ENCODE measurements at regions not wholly inside any gene's neighbourhood (a gene's known extent, or its start where the extent isn't known, plus 50 kb on each side); places are given as distances from the start of the nearest gene placed in this dataset.

DNA sequence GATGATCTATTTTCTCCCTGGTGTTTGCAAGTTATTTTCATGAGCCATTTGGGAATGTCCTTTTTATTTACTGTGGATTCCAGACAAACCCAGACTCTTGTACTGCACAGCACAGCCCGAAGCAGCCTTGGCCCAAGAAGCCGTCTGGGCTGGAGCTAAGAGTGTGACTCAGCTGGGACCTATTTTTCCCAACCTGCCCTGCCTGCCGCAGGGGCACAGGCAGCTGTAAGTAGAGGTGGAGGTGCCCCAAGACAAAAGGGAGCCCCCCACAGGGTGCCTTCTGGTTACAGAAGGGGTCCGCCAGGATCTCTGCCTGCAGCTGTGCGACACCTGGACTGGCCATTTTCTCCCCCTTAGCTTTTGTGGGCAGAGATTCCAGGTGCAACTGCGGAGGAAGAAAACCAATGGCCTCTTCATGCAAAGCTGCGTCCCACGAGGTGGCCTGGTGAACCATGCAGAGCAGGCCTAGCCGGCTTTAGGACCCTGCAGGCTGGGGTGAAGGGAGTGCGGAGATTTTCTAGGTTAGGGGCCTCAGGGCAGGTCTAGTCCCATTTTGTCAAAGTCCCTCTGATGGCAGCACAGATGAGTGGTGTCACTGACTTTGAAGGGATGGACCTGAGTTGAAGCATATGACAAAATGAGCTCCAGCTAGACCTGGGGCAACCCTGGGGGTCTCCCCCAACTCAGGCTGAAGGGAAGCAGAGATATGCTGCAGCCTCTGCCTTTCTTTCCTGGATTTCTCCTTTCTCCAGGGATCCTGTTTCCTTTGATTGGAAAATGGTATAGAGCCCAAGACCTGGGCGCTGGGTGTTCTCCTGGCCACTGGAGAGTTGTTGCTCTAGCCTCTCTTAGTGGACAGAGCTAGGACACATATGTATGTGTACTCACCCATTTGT lies 131.2 kb downstream of the KLF13 start:
- H3K4me1 ChIP-seq (ENCODE audit: control insufficient read depth, insufficient read depth, low read length), result peaks cover 10% of the 10 kb centered on the region
- H3K4me2 ChIP-seq (ENCODE audit: low read length), result no peak overlapping the region
- no peaks in the 10 kb centered on the region for H3K9me3 ChIP-seq (replicated peaks; ENCODE audit: low read length)
- no peak overlapping the region for H3K9ac ChIP-seq (ENCODE audit: low read depth, low read length)
- peaks cover 38% of the 10 kb centered on the region for H3K27me3 ChIP-seq (ENCODE audit: control insufficient read depth, insufficient read depth, low read length)
- no peaks in the 10 kb centered on the region for H3K36me3 ChIP-seq (ENCODE audit: insufficient read depth, low read length)
- no peak overlapping the region for H3K4me3 ChIP-seq (ENCODE audit: low read length)

DNA sequence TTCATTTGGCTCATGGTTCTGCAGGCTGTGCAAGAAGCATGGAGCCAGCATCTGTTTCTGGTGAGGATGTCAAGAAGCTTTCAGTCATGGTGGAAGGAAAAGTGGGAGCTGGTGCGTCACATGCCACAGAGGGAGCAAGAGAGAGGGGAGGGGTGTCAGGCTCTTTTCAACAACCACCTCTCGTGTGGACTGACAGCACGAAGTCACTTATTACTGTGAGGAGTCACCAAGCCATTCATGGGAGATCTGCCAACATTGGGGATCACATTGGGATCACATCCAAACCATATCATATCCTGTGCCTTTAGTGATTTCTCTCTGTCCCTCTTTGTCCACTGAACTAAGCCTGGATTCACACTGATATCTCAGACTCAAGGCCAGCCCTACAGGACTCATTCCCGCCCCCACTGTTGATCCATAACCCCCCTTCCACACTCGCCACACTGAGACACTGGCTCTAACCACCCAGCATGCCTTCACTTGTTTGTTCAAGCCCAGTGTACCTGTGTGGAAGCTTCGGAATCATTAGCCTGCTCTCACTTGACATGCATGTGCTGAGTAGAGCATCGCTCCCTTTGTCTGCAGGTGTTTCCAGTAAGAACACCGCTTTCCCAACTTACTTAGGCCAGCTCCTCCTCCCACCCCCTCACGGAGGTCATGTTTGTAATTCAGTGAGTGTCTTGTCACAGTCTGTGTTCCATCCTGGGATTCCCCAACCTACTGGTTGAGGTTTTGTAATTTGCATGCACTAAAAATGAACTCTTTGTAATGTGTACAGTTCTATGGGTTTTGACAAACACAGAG lies 132.2 kb downstream of the KLF13 start:
- Histone ChIP-seq H3K9ac (ENCODE audit: low read depth, low read length) (no peak overlapping the region), H3K27me3 (ENCODE audit: control insufficient read depth, insufficient read depth, low read length) (peaks cover 35% of the 10 kb centered on the region), H3K36me3 (ENCODE audit: insufficient read depth, low read length) (no peaks in the 10 kb centered on the region), H3K9me3 (replicated peaks; ENCODE audit: low read length) (no peaks in the 10 kb centered on the region), H3K4me3 (ENCODE audit: low read length) (no peak overlapping the region), H3K4me1 (ENCODE audit: control insufficient read depth, insufficient read depth, low read length) (peaks cover 10% of the 10 kb centered on the region), H3K4me2 (ENCODE audit: low read length) (no peak overlapping the region)

DNA sequence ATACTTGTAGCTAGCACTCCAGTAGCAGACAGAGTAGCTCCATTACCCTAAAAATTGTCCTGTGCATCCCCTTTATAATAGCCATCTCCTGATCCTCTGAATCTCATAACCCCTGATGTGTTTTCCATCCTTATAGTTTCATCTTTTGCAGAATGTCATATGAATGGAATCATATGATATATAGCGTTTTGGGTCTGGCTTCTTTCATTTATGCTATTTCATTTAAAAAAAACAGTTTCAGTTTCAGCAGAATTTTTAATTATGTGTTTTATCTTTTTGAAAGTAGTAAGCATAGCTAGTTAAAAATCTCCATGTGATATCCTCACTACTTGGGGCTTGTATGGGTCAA lies 132.7 kb downstream of the KLF13 start:
- no peak overlapping the region for H3K9ac ChIP-seq (ENCODE audit: low read depth, low read length)
- no peak overlapping the region for H3K4me2 ChIP-seq (ENCODE audit: low read length)
- H3K4me1 ChIP-seq (ENCODE audit: control insufficient read depth, insufficient read depth, low read length), result peaks cover 10% of the 10 kb centered on the region
- H3K4me3 ChIP-seq (ENCODE audit: low read length), result no peak overlapping the region
- peaks cover 39% of the 10 kb centered on the region for H3K27me3 ChIP-seq (ENCODE audit: control insufficient read depth, insufficient read depth, low read length)
- no peaks in the 10 kb centered on the region for H3K36me3 ChIP-seq (ENCODE audit: insufficient read depth, low read length)
- no peaks in the 10 kb centered on the region for H3K9me3 ChIP-seq (replicated peaks; ENCODE audit: low read length)

DNA sequence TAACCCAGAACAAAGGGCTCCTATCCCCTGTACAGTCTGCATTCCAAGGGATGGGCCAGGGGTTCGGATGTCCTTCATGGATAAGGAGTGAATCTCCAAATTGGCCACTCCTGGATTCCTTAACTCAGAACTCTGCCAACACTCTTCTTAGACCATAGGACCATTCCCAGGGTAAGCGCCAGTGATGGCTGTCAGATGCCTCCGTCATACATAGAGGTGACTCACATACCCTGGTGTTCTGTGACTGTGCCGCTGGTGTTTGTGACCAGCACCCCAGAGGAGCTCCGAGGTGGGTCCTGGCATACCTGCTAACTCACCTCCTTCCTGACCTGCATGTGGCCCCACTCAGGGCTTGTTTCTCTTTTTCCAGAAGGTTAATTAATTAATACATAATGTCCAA lies 134.7 kb downstream of the KLF13 start:
- Histone ChIP-seq H3K4me2 (ENCODE audit: low read length) (no peak overlapping the region), H3K36me3 (ENCODE audit: insufficient read depth, low read length) (no peaks in the 10 kb centered on the region), H3K27me3 (ENCODE audit: control insufficient read depth, insufficient read depth, low read length) (peaks cover 54% of the 10 kb centered on the region), H3K4me3 (ENCODE audit: low read length) (no peak overlapping the region), H3K9me3 (replicated peaks; ENCODE audit: low read length) (no peaks in the 10 kb centered on the region), H3K9ac (ENCODE audit: low read depth, low read length) (no peak overlapping the region), H3K4me1 (ENCODE audit: control insufficient read depth, insufficient read depth, low read length) (peaks cover 10% of the 10 kb centered on the region)

DNA sequence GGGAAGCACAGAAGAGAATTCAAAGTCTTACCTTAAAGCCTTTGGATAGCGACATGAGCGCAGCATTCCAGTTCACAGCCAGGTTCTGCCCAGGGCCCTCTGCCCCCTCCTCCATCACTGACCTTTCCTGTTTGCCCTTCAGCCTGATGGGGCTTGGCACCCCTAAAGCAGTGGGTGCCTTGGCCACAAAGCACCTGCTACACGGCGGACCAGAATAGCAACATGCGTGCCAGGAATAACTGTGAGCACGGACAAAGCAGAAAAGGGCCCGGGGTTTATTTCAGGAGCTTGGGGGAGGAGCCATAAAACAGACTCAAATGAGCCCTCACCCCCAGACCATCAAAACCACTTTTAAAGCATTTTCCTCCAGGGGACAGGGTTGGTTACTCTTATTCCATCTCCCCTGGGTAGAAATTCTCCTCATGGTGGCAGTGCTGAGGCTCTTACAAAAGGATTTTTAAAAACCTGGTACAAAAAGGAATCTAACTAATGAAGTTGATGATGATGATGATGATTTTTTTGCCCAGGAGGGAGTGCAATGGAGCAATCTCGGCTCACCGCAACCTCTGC lies 135.4 kb downstream of the KLF13 start:
- H3K4me2 ChIP-seq (ENCODE audit: low read length), result no peak overlapping the region
- no peaks in the 10 kb centered on the region for H3K36me3 ChIP-seq (ENCODE audit: insufficient read depth, low read length)
- peaks cover 54% of the 10 kb centered on the region for H3K27me3 ChIP-seq (ENCODE audit: control insufficient read depth, insufficient read depth, low read length)
- H3K4me3 ChIP-seq (ENCODE audit: low read length), result no peak overlapping the region
- no peak overlapping the region for H3K9ac ChIP-seq (ENCODE audit: low read depth, low read length)
- no peaks in the 10 kb centered on the region for H3K9me3 ChIP-seq (replicated peaks; ENCODE audit: low read length)
- peaks cover 7% of the 10 kb centered on the region for H3K4me1 ChIP-seq (ENCODE audit: control insufficient read depth, insufficient read depth, low read length)

DNA sequence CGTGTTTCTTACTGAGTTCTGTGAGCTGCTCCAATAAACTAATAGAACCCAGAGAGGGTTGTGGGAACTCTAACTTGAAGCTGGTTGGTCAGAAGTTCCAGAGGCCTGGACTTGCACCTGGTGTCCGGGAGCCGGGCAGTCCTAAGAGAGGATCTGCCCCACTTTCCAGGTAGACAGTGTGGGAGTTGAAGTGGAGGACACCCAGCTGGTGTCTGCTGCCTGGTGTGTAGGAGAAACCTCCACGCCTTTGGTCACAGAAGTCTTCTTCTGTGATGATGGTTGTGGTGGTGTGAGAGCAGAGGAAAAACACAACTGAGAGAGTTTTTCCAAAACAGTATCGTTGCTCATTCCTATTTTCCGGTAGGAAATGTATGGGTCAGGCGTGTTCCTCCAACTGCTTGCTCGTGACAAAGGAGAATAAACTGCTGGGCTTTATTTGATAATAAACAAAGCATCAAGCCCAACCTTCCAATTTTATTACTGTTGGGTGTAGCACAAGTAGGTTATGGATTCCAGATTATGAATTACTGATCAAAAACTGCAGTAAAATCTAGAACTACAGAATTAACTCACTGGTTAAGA lies 137.0 kb downstream of the KLF13 start:
- Histone ChIP-seq H3K4me1 (ENCODE audit: control insufficient read depth, insufficient read depth, low read length) (no peaks in the 10 kb centered on the region), H3K27me3 (ENCODE audit: control insufficient read depth, insufficient read depth, low read length) (peaks cover 56% of the 10 kb centered on the region), H3K9ac (ENCODE audit: low read depth, low read length) (no peak overlapping the region), H3K36me3 (ENCODE audit: insufficient read depth, low read length) (no peaks in the 10 kb centered on the region), H3K4me3 (ENCODE audit: low read length) (no peak overlapping the region), H3K9me3 (replicated peaks; ENCODE audit: low read length) (no peaks in the 10 kb centered on the region), H3K4me2 (ENCODE audit: low read length) (no peak overlapping the region)

DNA sequence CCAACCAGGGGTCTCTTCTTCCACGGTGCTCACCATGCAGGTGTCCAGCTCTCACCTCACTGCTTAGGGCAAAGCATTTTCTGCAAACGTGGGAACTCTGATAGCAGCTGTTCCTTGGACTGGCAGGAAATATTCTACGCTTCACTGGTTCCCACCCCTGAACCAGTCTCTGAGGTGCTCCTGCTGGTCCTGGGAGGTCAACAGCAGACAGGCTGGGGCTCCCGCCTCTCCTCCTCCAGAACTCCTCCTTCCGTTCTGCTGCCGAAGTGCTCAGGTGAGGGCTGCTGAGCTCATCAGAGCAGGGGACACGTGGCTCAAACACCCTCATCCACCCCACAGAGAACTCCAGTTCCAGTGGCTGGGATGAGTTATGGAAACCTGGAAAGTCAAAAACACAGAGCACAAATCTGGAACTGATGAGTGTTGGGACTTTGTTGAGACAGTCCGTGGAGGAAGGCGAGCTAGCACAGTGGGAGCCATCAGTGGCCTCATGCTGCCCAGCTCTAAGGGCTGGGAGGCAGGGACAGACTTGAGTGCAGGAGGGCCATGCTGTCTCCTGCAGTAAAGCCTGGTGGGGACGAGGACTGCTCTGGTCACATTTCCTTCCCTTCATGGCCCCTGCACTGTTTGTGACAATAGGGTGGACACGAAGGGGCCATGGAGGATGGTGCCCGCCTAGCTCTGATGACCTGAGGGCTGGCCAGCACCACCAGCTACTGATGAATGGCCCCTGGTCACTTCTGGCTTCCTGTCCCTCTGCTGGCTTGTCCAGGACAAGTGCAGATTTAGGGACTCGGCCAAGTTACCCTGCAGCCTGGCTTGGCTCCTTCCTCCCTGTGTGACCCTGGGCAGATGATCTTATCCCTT lies 137.8 kb downstream of the KLF13 start:
- H3K4me1 ChIP-seq (ENCODE audit: control insufficient read depth, insufficient read depth, low read length), result no peaks in the 10 kb centered on the region
- no peak overlapping the region for H3K4me2 ChIP-seq (ENCODE audit: low read length)
- no peak overlapping the region for H3K9ac ChIP-seq (ENCODE audit: low read depth, low read length)
- no peak overlapping the region for H3K4me3 ChIP-seq (ENCODE audit: low read length)
- peaks cover 50% of the 10 kb centered on the region for H3K27me3 ChIP-seq (ENCODE audit: control insufficient read depth, insufficient read depth, low read length)
- H3K9me3 ChIP-seq (replicated peaks; ENCODE audit: low read length), result no peaks in the 10 kb centered on the region
- no peaks in the 10 kb centered on the region for H3K36me3 ChIP-seq (ENCODE audit: insufficient read depth, low read length)

DNA sequence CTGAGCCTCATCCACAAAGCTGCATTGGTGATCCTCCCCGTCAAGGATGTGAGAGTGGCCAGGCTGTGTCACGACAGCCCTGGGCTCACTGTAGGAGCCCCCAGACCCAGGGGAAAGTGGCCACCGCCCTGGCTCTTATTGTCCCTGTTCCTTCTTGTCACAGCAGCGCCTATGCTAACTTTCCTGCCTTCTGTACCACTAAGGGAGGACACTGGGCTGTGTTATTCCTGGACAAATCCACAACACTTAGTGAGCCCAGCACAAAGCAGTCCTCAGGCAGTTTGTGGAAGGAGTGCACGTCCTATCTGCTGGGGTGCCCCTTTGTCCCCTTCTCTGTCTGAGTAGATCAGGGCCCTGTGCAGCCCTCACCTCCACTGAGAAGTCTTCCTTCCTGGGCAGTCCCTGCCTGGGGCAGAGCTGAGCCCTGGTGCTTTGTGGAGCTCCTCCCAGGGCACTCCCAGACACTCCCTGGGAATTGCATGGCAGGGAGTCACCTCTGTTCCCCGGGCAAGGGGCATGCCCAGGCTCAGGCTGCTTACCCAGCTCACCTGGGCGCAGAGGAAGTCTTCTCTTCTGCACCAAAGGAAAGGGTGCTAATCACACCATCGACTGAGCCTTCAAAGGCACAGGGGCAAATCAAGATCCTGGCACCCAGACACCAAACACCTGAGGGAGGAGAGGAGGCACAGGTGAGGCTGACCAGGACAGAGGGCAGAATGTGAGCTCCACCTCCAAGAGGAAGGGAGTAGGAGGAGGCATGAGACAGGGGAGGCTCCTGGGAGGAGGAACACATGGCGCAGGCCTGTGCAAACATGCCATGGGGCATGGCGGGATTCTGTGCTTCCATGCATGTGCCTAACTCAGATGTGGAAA lies 138.7 kb downstream of the KLF13 start:
- Histone ChIP-seq H3K27me3 (ENCODE audit: control insufficient read depth, insufficient read depth, low read length) (peaks cover 56% of the 10 kb centered on the region), H3K4me2 (ENCODE audit: low read length) (no peak overlapping the region), H3K4me1 (ENCODE audit: control insufficient read depth, insufficient read depth, low read length) (no peaks in the 10 kb centered on the region), H3K9me3 (replicated peaks; ENCODE audit: low read length) (no peaks in the 10 kb centered on the region), H3K9ac (ENCODE audit: low read depth, low read length) (no peak overlapping the region), H3K36me3 (ENCODE audit: insufficient read depth, low read length) (no peaks in the 10 kb centered on the region), H3K4me3 (ENCODE audit: low read length) (no peak overlapping the region)

DNA sequence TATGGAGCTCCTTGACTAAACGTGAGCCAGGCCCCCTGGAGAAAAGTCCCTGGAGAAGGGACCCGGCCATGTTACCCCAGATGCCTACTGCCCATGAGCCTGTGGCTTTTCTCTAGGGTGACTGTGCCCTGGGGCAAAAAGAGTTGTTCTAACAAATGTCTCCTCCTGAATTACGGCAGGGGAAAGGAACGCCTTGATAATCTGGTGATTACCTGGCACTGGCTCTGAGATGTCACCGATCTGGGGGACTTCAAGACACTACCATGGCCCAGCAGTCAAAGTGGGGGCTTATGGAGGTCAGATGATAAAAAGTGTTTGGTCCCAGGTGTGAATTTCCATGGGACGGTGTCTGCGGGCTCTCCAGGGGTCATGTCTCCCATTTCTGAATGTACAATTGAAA lies 140.7 kb downstream of the KLF13 start:
- no peak overlapping the region for H3K9ac ChIP-seq (ENCODE audit: low read depth, low read length)
- H3K4me2 ChIP-seq (ENCODE audit: low read length), result no peak overlapping the region
- peaks cover 12% of the 10 kb centered on the region for H3K4me1 ChIP-seq (ENCODE audit: control insufficient read depth, insufficient read depth, low read length)
- H3K36me3 ChIP-seq (ENCODE audit: insufficient read depth, low read length), result no peaks in the 10 kb centered on the region
- H3K27me3 ChIP-seq (ENCODE audit: control insufficient read depth, insufficient read depth, low read length), result peaks cover 44% of the 10 kb centered on the region
- H3K9me3 ChIP-seq (replicated peaks; ENCODE audit: low read length), result no peaks in the 10 kb centered on the region
- no peak overlapping the region for H3K4me3 ChIP-seq (ENCODE audit: low read length)

Data from skeletal muscle satellite cell (primary cell).